ENCODE measurements at regions not wholly inside any gene's neighbourhood (a gene's known extent, or its start where the extent isn't known, plus 50 kb on each side); places are given as distances from the start of the nearest gene placed in this dataset.
"Not testable (repeated sequence)": the region's sequence is repeated elsewhere in the genome, so short reads cannot be mapped to it uniquely, and the experiment has no call there.

DNA sequence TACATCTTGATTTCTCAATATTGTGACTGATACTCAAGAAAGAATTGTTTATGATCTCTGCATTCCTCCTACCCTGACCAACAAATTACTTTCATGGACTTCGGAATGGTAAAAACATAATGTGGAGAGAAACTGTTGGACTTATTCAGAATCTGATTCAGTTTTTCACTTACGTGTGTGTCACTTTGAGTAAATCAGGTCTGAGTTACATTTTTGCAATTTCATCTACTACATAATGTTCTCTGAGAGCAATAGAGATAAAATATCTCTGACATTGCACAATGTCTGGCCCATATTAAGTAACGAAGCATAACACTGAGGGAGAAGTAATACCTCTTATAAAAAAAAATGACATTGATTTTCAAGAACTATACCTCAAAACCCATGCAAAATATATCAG is 1337.9 kb upstream of the CHAC2 start:
- ATAC-seq, result no peak
- DNase-seq, result no peak

GRCh38 chr2:52429171-52429570 is 1338.4 kb upstream of the CHAC2 start:
- DNase-seq, result no peak
- intact Hi-C loops (cut with DNase I, micrococcal nuclease), result no loop called here
- no peak for ATAC-seq

More for the DNA sequence above, 1337.9 kb upstream of the CHAC2 start:
- intact Hi-C loops (cut with DNase I, micrococcal nuclease), result no loop called here

DNA sequence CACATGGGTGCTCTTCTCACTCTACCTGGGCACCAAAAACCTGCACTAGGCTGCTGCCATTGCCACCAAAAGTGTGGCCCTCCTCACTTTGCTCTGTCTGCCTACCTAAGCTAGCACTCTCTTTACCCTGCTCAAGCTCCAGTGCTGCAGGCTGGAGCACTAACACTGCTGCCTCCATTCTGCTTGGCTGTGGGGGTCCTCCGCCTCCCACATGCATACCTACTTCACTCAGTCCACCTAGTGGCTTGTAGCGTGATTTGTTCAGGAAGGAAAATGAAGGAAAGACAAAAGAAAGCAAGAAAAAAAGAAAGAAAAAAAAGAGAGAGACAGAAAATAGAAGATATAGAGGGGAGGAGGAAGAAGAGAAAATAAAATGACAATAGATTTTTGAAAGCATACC is 1339.4 kb upstream of the CHAC2 start:
- DNase-seq (no peak), ATAC-seq (no peak)
- intact Hi-C loops (cut with DNase I, micrococcal nuclease), result no loop called here

DNA sequence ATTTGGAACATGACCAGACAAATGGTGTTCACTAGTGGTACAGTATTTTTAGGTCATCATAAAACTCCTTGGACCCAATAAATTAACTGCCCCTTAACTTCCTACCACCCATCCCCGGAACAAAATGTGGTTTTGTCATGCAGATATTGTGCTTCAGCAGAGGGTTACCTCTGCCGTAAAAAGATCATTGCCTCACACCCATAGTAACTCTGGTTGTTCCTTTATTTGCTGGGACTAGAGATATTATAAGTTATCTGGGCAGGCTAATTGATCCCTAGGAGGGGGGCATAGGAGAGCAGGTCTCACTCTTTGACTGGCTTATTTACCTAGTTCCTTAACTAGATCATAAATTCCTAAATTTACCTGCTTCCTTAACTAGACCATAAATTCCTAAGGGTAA is 1343.9 kb upstream of the CHAC2 start:
- no peak for DNase-seq
- intact Hi-C loops (cut with DNase I, micrococcal nuclease), result no loop called here
- ATAC-seq, result no peak

DNA sequence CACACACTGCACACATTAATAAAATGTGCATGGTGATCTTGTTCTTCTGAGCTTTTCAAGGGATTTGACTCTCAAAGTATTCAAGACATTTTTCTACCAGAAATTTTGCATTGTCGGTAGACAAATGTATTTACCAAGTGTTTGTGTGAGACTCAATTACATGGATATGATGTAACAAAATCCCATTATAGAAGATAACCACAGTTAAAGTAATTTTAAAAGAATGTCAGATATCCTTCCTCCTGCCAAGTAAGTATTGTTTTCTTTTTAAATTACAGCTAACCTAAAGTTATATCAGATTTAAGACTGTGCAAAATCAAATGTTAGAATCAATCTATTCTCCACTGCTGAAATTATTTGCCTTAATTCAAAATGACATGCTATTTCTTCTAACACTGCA is 1344.5 kb upstream of the CHAC2 start:
- intact Hi-C loops (cut with DNase I, micrococcal nuclease), result no loop called here
- ATAC-seq, result no peak

DNA sequence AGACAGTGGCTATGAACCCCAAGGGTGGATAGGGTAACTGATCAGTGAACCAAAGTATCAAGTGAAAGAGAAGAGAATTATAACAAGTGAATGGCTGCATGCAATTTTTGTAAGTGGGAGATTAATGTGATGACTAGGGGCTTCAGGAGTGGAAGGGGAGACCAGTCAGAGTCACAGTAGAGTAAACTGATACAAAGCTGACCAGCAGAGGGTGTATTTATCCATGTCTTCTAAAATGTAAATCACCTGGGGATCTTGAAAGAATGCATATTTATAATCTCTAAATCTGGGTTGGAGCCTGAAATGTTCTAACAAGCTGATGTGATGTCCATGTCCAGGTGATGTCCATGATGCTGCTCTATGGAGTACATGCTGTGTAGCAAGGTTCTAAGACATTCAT is 1351.3 kb upstream of the CHAC2 start:
- DNase-seq, result no peak
- ATAC-seq, result no peak
- intact Hi-C loops (cut with DNase I, micrococcal nuclease), result no loop called here

More for the DNA sequence above, 1344.5 kb upstream of the CHAC2 start:
- DNase-seq, result no peak

DNA sequence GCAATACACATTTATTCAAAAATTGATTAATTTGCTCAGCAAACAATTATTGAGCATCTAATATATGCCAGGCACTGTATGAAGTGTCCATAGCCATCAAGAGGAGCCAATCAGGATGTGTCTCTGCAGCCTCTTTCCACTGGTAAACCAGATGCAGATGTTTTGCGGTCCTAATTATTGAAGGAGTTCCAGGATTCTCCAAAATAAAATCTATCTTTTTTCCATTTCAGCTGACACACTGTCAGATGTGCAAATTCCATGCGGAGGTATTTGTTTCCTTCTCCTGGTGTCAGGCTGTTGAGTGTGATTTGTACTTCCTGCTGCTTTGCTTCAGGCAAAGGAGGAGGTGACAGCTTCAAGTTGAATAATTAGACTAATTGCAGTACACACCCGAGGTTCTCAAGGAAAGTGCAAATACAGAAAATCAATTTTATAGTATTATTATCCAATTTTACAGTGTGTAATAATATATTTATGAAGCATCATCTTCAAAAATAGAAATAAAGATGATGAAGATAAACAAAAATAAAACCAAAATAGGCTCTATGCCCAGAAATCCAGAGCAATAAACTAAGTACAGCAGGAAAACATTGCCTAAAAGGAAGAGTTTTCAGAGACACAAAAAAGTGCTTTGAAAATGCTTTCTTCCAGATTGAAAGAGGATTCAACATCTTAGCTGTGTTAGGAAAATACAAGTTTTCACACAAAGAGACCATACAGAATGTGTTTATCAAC is 1352.9 kb upstream of the CHAC2 start:
- intact Hi-C loops (cut with DNase I, micrococcal nuclease), result no loop called here
- ATAC-seq (no peak), DNase-seq (no peak)

- ATAC-seq; intact Hi-C loops (cut with DNase I, micrococcal nuclease); DNase-seq: not testable (repeated sequence)
These were observed 1358.1 kb upstream of the CHAC2 start for GRCh38 chr2:52409308-52410118.

- no peak for ATAC-seq
- intact Hi-C loops (cut with DNase I, micrococcal nuclease), result no loop called here
These were observed 1361.6 kb upstream of the CHAC2 start for GRCh38 chr2:52405980-52406379.

GRCh38 chr2:52404866-52405265 is 1362.7 kb upstream of the CHAC2 start:
- DNase-seq, result no peak
- intact Hi-C loops (cut with DNase I, micrococcal nuclease), result no loop called here
- no peak for ATAC-seq

More at GRCh38 chr2:52405980-52406379, 1361.6 kb upstream of the CHAC2 start:
- no peak for DNase-seq

GRCh38 chr2:52404046-52404445 is 1363.6 kb upstream of the CHAC2 start:
- intact Hi-C loops (cut with DNase I, micrococcal nuclease), result no loop called here
- ATAC-seq (no peak), DNase-seq (no peak)

DNA sequence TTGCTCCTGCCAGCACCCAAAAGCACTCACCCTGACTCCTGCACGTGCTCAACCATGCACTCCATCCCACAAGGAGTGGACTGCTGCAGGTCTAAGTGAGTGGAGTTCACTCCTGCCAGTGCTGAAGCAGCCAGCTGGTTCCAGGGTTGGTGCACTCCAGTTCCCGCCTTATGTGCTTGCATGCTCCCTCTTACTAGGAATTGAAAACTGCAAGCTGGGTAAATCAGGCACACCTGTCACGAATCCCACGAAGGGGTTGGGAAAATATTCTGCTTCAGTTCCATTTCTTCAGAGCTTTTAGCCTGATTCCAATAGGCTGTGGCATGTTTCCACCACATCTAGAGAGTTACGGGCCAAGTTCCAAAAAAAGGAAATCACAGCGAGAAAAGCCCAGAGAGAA is 1365.5 kb upstream of the CHAC2 start:
- no peak for ATAC-seq
- no peak for DNase-seq
- intact Hi-C loops (cut with DNase I, micrococcal nuclease), result no loop called here

DNA sequence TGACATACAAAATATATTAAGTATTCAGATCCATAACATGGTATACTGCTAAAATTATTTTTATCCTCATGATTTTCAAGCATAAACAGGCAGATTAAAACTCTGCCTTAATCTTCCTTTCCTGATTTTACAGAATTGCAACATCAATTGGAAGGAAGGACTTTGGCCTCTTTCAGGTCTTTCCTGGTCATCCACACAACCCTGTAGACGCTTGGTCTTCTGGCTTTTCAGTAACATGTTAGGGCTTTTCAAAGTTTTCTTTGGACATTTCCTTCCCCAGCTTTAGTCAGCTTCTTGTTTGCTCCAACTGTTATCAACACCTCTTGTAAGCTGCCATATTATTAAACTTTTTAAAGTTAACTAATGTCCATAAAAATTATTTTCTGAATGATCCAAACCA is 1364.9 kb upstream of the NRXN1 start:
- DNase-seq, result no peak
- intact Hi-C loops (cut with DNase I, micrococcal nuclease), result no loop called here
- no peak for ATAC-seq

DNA sequence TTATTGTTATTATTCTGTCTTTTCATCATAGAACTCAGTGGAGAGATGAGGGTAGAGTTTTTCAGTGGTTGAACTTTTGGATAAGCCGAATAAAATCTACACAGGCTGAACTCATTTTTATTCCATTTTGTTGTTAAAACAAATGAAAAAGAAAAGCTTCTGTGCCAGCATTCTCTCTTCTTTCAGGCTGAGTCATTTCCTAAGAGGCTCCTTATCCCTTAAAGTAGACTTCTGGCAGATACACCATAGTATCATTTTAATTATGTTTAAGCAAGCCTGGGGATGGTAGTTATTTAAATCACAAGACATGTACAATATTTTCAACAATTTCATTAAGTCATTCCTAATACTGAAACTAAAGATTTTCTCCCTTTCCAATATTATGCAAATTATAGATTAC is 1364.0 kb upstream of the NRXN1 start:
- DNase-seq, result no peak
- intact Hi-C loops (cut with DNase I, micrococcal nuclease), result no loop called here
- no peak for ATAC-seq

GRCh38 chr2:52391621-52392020 is 1359.7 kb upstream of the NRXN1 start:
- no peak for DNase-seq
- no peak for ATAC-seq
- intact Hi-C loops (cut with DNase I, micrococcal nuclease), result no loop called here

DNA sequence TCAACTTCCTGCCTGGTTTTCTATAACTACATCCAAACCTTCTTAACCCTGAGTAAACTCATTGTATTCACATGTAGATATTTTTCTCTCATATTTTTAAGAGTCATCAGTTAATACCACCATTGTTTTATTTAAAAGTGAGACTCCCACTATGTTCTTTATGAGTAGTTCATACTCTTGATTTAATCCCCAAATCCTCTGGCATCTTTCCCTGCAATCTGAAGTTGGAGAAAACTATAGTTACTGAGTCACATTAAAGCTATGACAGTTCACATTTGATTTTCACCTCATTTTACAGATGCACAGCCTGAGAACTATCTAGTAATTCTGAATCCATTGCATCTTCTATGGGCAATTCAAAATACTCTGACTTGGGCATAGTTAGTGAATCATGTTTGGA is 1358.7 kb upstream of the NRXN1 start:
- DNase-seq (no peak), ATAC-seq (no peak)
- intact Hi-C loops (cut with DNase I, micrococcal nuclease), result no loop called here

DNA sequence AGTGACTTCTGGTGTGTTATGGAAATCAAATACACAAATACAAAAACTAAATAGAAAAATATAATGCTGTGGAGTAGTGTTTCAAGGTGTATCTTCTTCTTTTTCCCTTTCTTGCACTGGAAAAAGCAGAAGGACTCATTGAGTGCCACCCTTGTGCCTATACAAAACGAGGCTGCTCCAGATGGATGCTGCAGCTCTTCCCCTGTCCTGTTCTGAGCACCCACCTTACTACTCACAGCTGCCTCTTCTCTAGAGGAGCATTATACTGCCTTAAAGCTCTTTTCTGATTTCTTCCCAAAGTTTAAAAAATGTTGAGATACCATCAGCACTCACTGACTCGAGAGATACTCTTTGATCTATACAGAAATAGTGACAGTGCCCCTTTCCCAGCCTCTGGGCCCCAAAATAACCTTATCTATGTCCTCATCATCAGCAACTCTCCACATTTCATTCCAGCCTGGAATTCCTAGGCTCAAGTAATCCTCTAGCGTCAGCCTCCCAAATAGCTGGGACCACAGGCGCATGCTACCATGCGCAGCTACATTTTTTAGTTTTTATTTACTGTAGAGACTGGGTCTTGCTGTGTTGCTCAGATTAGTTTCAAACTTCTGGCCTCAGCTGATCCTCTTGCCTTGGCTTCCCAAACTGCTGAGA is 1356.1 kb upstream of the NRXN1 start:
- ATAC-seq (no peak), DNase-seq (no peak)
- intact Hi-C loops (cut with DNase I, micrococcal nuclease), result no loop called here

DNA sequence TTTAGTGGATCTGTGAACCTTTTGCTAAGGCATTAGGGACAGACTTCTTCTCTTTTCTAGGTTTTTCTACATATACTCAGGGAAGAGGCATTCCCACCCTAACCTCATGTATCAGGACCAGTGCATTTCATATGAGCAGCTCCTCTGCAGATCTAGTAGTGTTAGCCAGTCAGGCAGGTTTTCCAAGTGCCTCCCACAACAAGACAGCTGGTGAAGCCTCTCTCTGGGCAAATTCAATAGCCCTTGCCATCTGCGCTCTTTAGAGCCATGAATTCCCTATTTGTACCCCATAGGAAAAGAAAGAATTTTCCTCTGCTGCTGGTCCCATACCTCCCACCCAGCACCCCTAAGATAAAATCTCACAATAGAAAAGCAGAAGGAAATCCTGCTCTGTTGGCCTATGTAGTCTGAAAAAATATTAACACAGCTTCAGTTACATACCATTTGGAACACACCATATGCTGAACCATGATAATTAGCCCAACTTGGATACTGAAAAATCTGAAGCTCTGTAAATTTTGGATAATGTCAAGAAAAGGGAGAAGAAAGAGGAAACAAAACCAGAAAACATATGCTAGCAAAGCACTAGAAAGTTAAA is 1354.6 kb upstream of the NRXN1 start:
- DNase-seq (no peak), ATAC-seq (no peak)
- intact Hi-C loops (cut with DNase I, micrococcal nuclease), result no loop called here

GRCh38 chr2:52383541-52383940 is 1351.6 kb upstream of the NRXN1 start:
- intact Hi-C loops (cut with DNase I, micrococcal nuclease), result no loop called here
- DNase-seq (no peak), ATAC-seq (no peak)

DNA sequence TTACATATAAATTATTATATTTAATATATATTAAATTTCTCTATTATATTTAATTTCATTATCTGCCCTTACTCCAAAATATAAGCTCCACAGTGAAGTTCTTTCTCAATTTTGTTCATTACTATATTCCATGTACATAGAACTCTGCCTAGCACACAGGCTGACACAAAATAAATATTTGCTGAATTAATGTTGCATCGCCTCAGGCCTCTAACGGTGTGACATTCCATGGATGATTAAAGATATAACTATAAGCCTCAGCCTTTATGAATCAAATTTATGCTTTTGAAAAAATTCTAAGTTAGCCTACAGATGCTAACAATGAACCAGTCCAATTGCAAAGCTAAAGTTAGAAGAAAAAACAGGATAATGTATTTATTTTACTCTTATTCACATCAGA is 1337.2 kb upstream of the NRXN1 start:
- DNase-seq, result no peak
- intact Hi-C loops (cut with DNase I, micrococcal nuclease), result no loop called here
- ATAC-seq, result no peak

Data from left colon (tissue), 2 donors.